A549 (cell line): ENCODE measurements at regions not wholly inside any gene's neighbourhood (a gene's known extent, or its start where the extent isn't known, plus 50 kb on each side); places are given as distances from the start of the nearest gene placed in this dataset.

Source experiments
- CEBPB ChIP-seq, 2 experiments: fragments of >200 bp in 1 of 2; sonication (Bioruptor Twin) in 1 of 2; formaldehyde crosslinking in 1 of 2; IDR thresholded peaks; 2 replicates each; pipeline ENCODE4 v1.6.1; 2012 to 2016
- CTCF ChIP-seq: fragments of >200 bp; sonication (Bioruptor Twin); formaldehyde crosslinking; IDR thresholded peaks from 3 replicates; pipeline ENCODE4 v1.5.1; 2016
- E2F6 ChIP-seq: IDR thresholded peaks from 2 replicates; pipeline ENCODE4 v1.6.1; 2012; ENCODE audit warnings: low read depth, borderline replicate concordance
- FOSB ChIP-seq: fragments of 250-450 bp; sonication (Bioruptor Pico); IDR thresholded peaks from 2 replicates; pipeline ENCODE4 v1.5.0; 2020; ENCODE audit warnings: mild to moderate bottlenecking, moderate library complexity
- KDM1A ChIP-seq: fragments of 200-600 bp; sonication (generic); IDR thresholded peaks from 2 replicates; pipeline ENCODE4 v1.6.1; 2016; ENCODE audit warnings: low read depth, mild to moderate bottlenecking
- KDM5A ChIP-seq: fragments of 200-600 bp; sonication (generic); IDR thresholded peaks from 2 replicates; pipeline ENCODE4 v1.6.1; 2016; ENCODE audit warnings: antibody characterized with exemption, mild to moderate bottlenecking
- MAFK ChIP-seq: fragments of 450-650 bp; IDR thresholded peaks from 2 replicates; pipeline ENCODE4 v1.6.1; 2014; ENCODE audit not compliant: partially characterized antibody
- MYC ChIP-seq: IDR thresholded peaks from 2 replicates; pipeline ENCODE4 v1.6.1; 2012; ENCODE audit warnings: mild to moderate bottlenecking, inconsistent platforms, low read length, improper control_type of control experiment, borderline replicate concordance
- POLR2A ChIP-seq: IDR thresholded peaks from 2 replicates; pipeline ENCODE4 v1.6.1; 2012; ENCODE audit warnings: mild to moderate bottlenecking, low read length
- REST ChIP-seq: fragments of 200-600 bp; sonication (generic); IDR thresholded peaks from 2 replicates; pipeline ENCODE4 v1.6.1; 2016; ENCODE audit warnings: antibody characterized with exemption, mild to moderate bottlenecking, moderate library complexity
- TF ChIP-seq, protein P1 (sequence below): fragments of 450-650 bp; IDR thresholded peaks from 2 replicates; pipeline ENCODE4 v1.6.1; 2014; ENCODE audit warnings: antibody characterized with exemption

DNA sequence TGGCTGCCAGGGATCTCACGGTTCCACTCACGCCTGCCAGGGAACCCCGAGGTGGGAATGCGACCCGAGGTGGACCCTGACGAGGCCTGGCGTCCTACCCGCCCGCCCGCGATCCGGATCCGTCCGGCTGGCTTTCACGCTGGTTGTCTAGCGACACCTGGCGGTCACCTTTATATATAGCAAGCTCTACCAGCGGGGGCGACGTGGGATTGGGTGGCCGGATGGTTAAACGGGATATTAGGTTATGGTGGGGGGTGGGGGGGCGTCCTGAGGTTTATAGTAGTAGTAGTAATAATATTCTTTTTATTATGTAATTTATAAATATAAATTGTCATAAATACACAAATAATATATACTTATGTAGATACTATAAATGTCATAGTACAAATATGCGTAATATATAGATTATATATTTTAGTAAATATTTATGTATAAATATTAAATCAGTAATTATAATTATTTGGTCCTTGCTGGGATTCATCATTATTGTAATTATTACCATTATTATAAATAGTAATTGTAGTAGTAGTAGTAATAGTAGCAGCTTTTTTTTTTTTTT lies 136.9 kb downstream of the KCNJ12 start:
- no peak for TF ChIP-seq POLR2A
- peak; percentile 91 for TF ChIP-seq CTCF
- TF ChIP-seq E2F6 = no peak
- no peak for TF ChIP-seq MYC
- no peak for TF ChIP-seq KDM1A
- no peak for TF ChIP-seq REST
- no peak for TF ChIP-seq MAFK
- TF ChIP-seq, protein P1, sequence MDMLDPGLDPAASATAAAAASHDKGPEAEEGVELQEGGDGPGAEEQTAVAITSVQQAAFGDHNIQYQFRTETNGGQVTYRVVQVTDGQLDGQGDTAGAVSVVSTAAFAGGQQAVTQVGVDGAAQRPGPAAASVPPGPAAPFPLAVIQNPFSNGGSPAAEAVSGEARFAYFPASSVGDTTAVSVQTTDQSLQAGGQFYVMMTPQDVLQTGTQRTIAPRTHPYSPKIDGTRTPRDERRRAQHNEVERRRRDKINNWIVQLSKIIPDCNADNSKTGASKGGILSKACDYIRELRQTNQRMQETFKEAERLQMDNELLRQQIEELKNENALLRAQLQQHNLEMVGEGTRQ = no peak
- TF ChIP-seq FOSB (CRISPR knock-in tag) = no peak
- TF ChIP-seq CEBPB (IDR thresholded peaks at IDR 0.05) = no peak
- TF ChIP-seq KDM5A = no peak
